H1 (cell line): ENCODE measurements at regions not wholly inside any gene's neighbourhood (a gene's known extent, or its start where the extent isn't known, plus 50 kb on each side); places are given as distances from the start of the nearest gene placed in this dataset.

Experiments used
- CTCF ChIA-PET: fragments of 300-600 bp; sonication (Branson Sonifier 250); formaldehyde crosslinking; loops from one replicate; lab custom pipeline; 2021; ENCODE audit not compliant: partially characterized antibody; lab: Charles Lee
- POLR2A ChIA-PET: fragments of 300-600 bp; sonication (Branson Sonifier 250); formaldehyde crosslinking; loops from one replicate; lab custom pipeline; 2021; ENCODE audit warnings: inconsistent platforms; ENCODE audit not compliant: partially characterized antibody; lab: Charles Lee
- DNase-seq, 2 experiments: peaks; one replicate each; pipeline versions ENCODE4 v3.0.0 to v3.0.0-alpha.2; 2010 to 2022; ENCODE audit warnings: low spot score in 2 of 2, low read depth in 1 of 2, mixed read lengths in 1 of 2
- FAIRE-seq: peaks from 2 replicates; lab custom pipeline; 2011; peaks lifted over from hg19 to GRCh38; lab: Jason Lieb, UNC
- H2AFZ ChIP-seq: 2 replicates; pipeline ENCODE4 v1.8.1; 2012; ENCODE audit warnings: low read length, inconsistent platforms
- H2AK5ac ChIP-seq: 2 replicates; pipeline ENCODE4 v1.6.1; 2013; ENCODE audit warnings: low read depth, low read length
- H2BK120ac ChIP-seq: replicated peaks from 2 replicates; pipeline ENCODE3; 2013; ENCODE audit warnings: low read depth, low read length, inconsistent platforms
- H2BK12ac ChIP-seq: 2 replicates; pipeline ENCODE4 v1.6.1; 2013; ENCODE audit warnings: low read depth, low read length
- H2BK15ac ChIP-seq: 2 replicates; pipeline ENCODE4 v1.6.1; 2013; ENCODE audit warnings: low read length
- H2BK20ac ChIP-seq: 2 replicates; pipeline ENCODE4 v1.6.1; 2013; ENCODE audit warnings: low read length
- H2BK5ac ChIP-seq: 2 replicates; pipeline ENCODE4 v1.6.1; 2013; ENCODE audit warnings: low read depth, low read length
- H3K14ac ChIP-seq: 2 replicates; pipeline ENCODE4 v1.6.1; 2013; ENCODE audit warnings: inconsistent platforms; ENCODE audit not compliant: insufficient read length
- H3K18ac ChIP-seq: 2 replicates; pipeline ENCODE4 v1.6.1; 2013; ENCODE audit warnings: low read length; ENCODE audit errors: extremely low read depth
- H3K23ac ChIP-seq: 2 replicates; pipeline ENCODE4 v1.6.1; 2013; ENCODE audit warnings: inconsistent platforms; ENCODE audit not compliant: insufficient read length
- H3K23me2 ChIP-seq: 2 replicates; pipeline ENCODE4 v1.6.1; 2013; ENCODE audit warnings: low read depth, low read length
- H3K27ac ChIP-seq: 2 replicates; pipeline ENCODE4 v1.6.1; 2011; ENCODE audit warnings: low read depth, low read length, inconsistent platforms
- H3K27me3 ChIP-seq, 4 experiments: replicated peaks in 1 of 4; 1 replicate in 1 of 4; 2 replicates in 3 of 4; pipeline versions ENCODE4 v1.6.1 to v1.8.1; 2011 to 2013; ENCODE audit warnings: low read length in 3 of 4, mild to moderate bottlenecking in 3 of 4, inconsistent platforms in 2 of 4, mixed read lengths in 2 of 4, moderate library complexity in 1 of 4; ENCODE audit not compliant: control insufficient read depth in 3 of 4, insufficient read depth in 3 of 4; ENCODE audit errors: extremely low read depth in 1 of 4
- H3K36me3 ChIP-seq, 4 experiments: 2 replicates each; pipeline versions ENCODE4 v1.6.1 to v1.8.1; 2011 to 2013; ENCODE audit warnings: mild to moderate bottlenecking in 4 of 4, low read length in 3 of 4, moderate library complexity in 2 of 4, control low read depth in 1 of 4, inconsistent platforms in 1 of 4; ENCODE audit not compliant: insufficient read depth in 4 of 4, control insufficient read depth in 2 of 4
- H3K4ac ChIP-seq: replicated peaks from 2 replicates; pipeline ENCODE3; 2013; ENCODE audit warnings: low read length, low read depth, mixed read lengths, inconsistent platforms; ENCODE audit not compliant: insufficient read length
- H3K4me1 ChIP-seq, 4 experiments: replicated peaks in 1 of 4; 1 replicate in 1 of 4; 2 replicates in 3 of 4; pipeline versions ENCODE4 v1.6.1 to v1.8.1; 2011 to 2013; ENCODE audit warnings: low read length in 3 of 4, inconsistent platforms in 2 of 4, mixed read lengths in 1 of 4; ENCODE audit not compliant: insufficient read depth in 4 of 4, control insufficient read depth in 3 of 4
- H3K4me2 ChIP-seq, 2 experiments: 2 replicates each; pipeline versions ENCODE4 v1.6.1 to v1.8.1; 2011 to 2013; ENCODE audit warnings: low read depth in 2 of 2, low read length in 2 of 2, control low read depth in 1 of 2, inconsistent platforms in 1 of 2, mild to moderate bottlenecking in 1 of 2; ENCODE audit not compliant: insufficient read depth in 1 of 2
- H3K4me3 ChIP-seq, 4 experiments: fragments of 200-600, 300-600 bp in 1 of 4; sonication (generic), shearing (Covaris generic), sonication (Bioruptor Twin) in 1 of 4; 2 replicates each; pipeline versions ENCODE4 v1.5.1 to v1.8.1; 2011 to 2016; ENCODE audit warnings: low read length in 4 of 4, low read depth in 3 of 4, control low read depth in 2 of 4, inconsistent platforms in 2 of 4, mild to moderate bottlenecking in 2 of 4, mixed read lengths in 1 of 4, moderate library complexity in 1 of 4; ENCODE audit not compliant: insufficient read depth in 2 of 4; ENCODE audit errors: extremely low read depth in 1 of 4
- H3K56ac ChIP-seq: replicated peaks from 2 replicates; pipeline ENCODE3; 2013; ENCODE audit warnings: low read depth, mild to moderate bottlenecking, mixed read lengths, low read length, inconsistent platforms; ENCODE audit not compliant: insufficient read length
- H3K79me1 ChIP-seq: 2 replicates; pipeline ENCODE4 v1.6.1; 2013; ENCODE audit warnings: low read depth, low read length, control low read depth
- H3K79me2 ChIP-seq, 2 experiments: 2 replicates each; pipeline versions ENCODE4 v1.6.1 to v1.8.1; 2012 to 2013; ENCODE audit warnings: low read length in 2 of 2, mild to moderate bottlenecking in 2 of 2, inconsistent platforms in 1 of 2; ENCODE audit not compliant: insufficient read depth in 2 of 2, control insufficient read depth in 1 of 2
- H3K9ac ChIP-seq, 4 experiments: replicated peaks in 1 of 4; 1 replicate in 1 of 4; 2 replicates in 3 of 4; pipeline versions ENCODE4 v1.6.1 to v1.8.1; 2011 to 2013; ENCODE audit warnings: low read depth in 3 of 4, low read length in 3 of 4, control low read depth in 2 of 4, mild to moderate bottlenecking in 2 of 4, moderate library complexity in 2 of 4, inconsistent platforms in 1 of 4; ENCODE audit errors: extremely low read depth in 1 of 4
- H3K9me3 ChIP-seq, 2 experiments: 2 replicates each; pipeline versions ENCODE4 v1.6.1 to v1.8.1; 2012 to 2013; ENCODE audit warnings: mild to moderate bottlenecking in 2 of 2, moderate library complexity in 2 of 2, control low read depth in 1 of 2, inconsistent platforms in 1 of 2, low read depth in 1 of 2, low read length in 1 of 2, mixed read lengths in 1 of 2; ENCODE audit not compliant: insufficient read depth in 2 of 2
- H4K20me1 ChIP-seq, 2 experiments: replicated peaks in 1 of 2; 2 replicates each; pipeline versions ENCODE3 to v1.8.1; 2011 to 2013; ENCODE audit warnings: inconsistent platforms in 2 of 2, low read length in 2 of 2, mild to moderate bottlenecking in 1 of 2; ENCODE audit not compliant: insufficient read depth in 2 of 2, control insufficient read depth in 1 of 2
- H4K5ac ChIP-seq: 2 replicates; pipeline ENCODE4 v1.6.1; 2013; ENCODE audit warnings: low read length, low read depth, mixed read lengths, inconsistent platforms; ENCODE audit not compliant: insufficient read length
- H4K8ac ChIP-seq: 2 replicates; pipeline ENCODE4 v1.8.0; 2013; ENCODE audit warnings: mild to moderate bottlenecking, moderate library complexity, low read length, inconsistent platforms; ENCODE audit not compliant: insufficient read depth; ENCODE audit errors: extremely low read depth
- H4K91ac ChIP-seq: replicated peaks from 2 replicates; pipeline ENCODE3; 2013; ENCODE audit warnings: low read length, mixed read lengths, inconsistent platforms; ENCODE audit not compliant: insufficient read length
- NRF1 ChIP-seq: IDR thresholded peaks from 2 replicates; pipeline ENCODE4 v1.6.1; 2011; ENCODE audit warnings: mild to moderate bottlenecking, low read depth, low read length, improper control_type of control experiment
- WGBS, 2 experiments: shearing (Covaris generic) in 1 of 2; methylation state at CpG; one replicate each; pipeline versions ENCODE4 v1.1.6 to v1.1.7; 2013 to 2015; ENCODE audit warnings: low lambda C conversion rate in 2 of 2, mixed read lengths in 2 of 2, inconsistent platforms in 1 of 2, low coverage in 1 of 2, missing lambda C conversion rate in 1 of 2; ENCODE audit not compliant: insufficient replicate concordance in 2 of 2, insufficient coverage in 1 of 2, insufficient read length in 1 of 2; ENCODE audit errors: extremely low coverage in 1 of 2, missing lambda C conversion rate in 1 of 2; 5-methylcytosine and 5-hydroxymethylcytosine counted together

- no peaks in the 10 kb centered on the region for H4K20me1 ChIP-seq
- no peaks in the 10 kb centered on the region for H3K23me2 ChIP-seq
- no peak overlapping the region for H2AK5ac ChIP-seq
- H4K91ac ChIP-seq, result no peak overlapping the region
- no peaks in the 10 kb centered on the region for H3K9me3 ChIP-seq
- H3K23ac ChIP-seq, result no peak overlapping the region
- H3K4me2 ChIP-seq, result no peak overlapping the region
- no peak overlapping the region for H2BK5ac ChIP-seq
- H3K4ac ChIP-seq, result no peak overlapping the region
- H3K4me3 ChIP-seq, result no peak overlapping the region
- H3K27me3 ChIP-seq, result no peaks in the 10 kb centered on the region
- H2BK20ac ChIP-seq, result no peak overlapping the region
- DNase-seq, result no peak
- no peak for FAIRE-seq
- H3K79me1 ChIP-seq, result no peaks in the 10 kb centered on the region
- CTCF ChIA-PET, result no interaction called here
- H3K79me2 ChIP-seq, result no peaks in the 10 kb centered on the region
- H3K14ac ChIP-seq, result no peak overlapping the region
- H2AFZ ChIP-seq, result no peak overlapping the region
- H4K5ac ChIP-seq, result no peak overlapping the region
- H2BK120ac ChIP-seq, result no peak overlapping the region
- H3K9ac ChIP-seq, result no peak overlapping the region
- no peak overlapping the region for H4K8ac ChIP-seq
- H3K4me1 ChIP-seq, result no peaks in the 10 kb centered on the region
- H3K56ac ChIP-seq, result no peak overlapping the region
- H3K18ac ChIP-seq, result no peak overlapping the region
- no peak for TF ChIP-seq NRF1
- POLR2A ChIA-PET, result no interaction called here
- no peak overlapping the region for H3K27ac ChIP-seq
- H2BK15ac ChIP-seq, result no peak overlapping the region
- H3K36me3 ChIP-seq, result no peaks in the 10 kb centered on the region
- WGBS, 2 experiments, result 92% methylated on average over 1 of the region's 1 CpG; no CpG with 5 or more reads in 1 of the 2 experiments
- H2BK12ac ChIP-seq, result no peak overlapping the region
Observed at GRCh38 chr6:93571346-93571745, 152.0 kb upstream of the EPHA7 start.
